ENCODE measurements at regions not wholly inside any gene's neighbourhood (a gene's known extent, or its start where the extent isn't known, plus 50 kb on each side); places are given as distances from the start of the nearest gene placed in this dataset.

- POLR2A ChIA-PET: no interaction called here
- no peak overlapping the region for H3K27ac Mint-ChIP-seq
Observed at GRCh38 chr20:33940666-33941065, 53.0 kb upstream of the RALY start.

More at GRCh38 chr20:33940666-33941065, 53.0 kb upstream of the RALY start:
- intact Hi-C loops (cut with micrococcal nuclease): no loop called here
- Mint-ChIP-seq H3K4me1 (ENCODE audit: low read depth) (no peaks in the 10 kb centered on the region), H3K36me3 (ENCODE audit: low read depth) (no peaks in the 10 kb centered on the region), H3K9me3 (no peaks in the 10 kb centered on the region), H3K4me3 (no peak overlapping the region), H3K27me3 (no peaks in the 10 kb centered on the region)
- DNase-seq (no peak), ATAC-seq (no peak)
- TF ChIP-seq CTCF (IDR thresholded peaks at IDR 0.05): no peak
- CTCF ChIA-PET: interaction anchor here (1.4 kb wide), 1 partner anchor 129 kb away, joined by 4 read pairs; no protein-coding TSS in a partner anchor

Measured in activated CD8-positive, alpha-beta T cell treated with anti-CD3 and anti-CD28 coated beads for 36 hours (primary cell).